ENCODE measurements at regions not wholly inside any gene's neighbourhood (a gene's known extent, or its start where the extent isn't known, plus 50 kb on each side); places are given as distances from the start of the nearest gene placed in this dataset.
"Not testable (repeated sequence)": the region's sequence is repeated elsewhere in the genome, so short reads cannot be mapped to it uniquely, and the experiment has no call there.

DNA sequence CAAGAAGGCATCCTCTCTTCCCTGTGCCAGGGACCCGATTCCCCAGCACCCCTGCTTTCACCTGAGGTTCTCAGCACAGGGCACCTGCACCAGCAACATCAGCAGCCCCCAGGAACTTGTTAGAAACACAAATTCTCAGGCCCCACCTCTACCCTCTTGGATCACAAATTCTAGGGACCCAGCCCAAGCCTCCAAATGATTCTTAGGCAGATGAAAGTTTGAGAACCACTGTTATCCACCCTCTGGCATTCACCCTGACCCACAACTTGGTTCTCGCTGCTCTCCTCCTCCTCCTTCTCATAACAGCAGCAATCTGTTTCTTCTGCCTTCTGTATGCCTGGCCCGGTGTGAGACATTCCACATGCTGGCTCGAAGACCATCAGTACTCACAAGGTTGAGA, 60.3 kb upstream of the HIVEP3 start:
- no peak for DNase-seq

DNA sequence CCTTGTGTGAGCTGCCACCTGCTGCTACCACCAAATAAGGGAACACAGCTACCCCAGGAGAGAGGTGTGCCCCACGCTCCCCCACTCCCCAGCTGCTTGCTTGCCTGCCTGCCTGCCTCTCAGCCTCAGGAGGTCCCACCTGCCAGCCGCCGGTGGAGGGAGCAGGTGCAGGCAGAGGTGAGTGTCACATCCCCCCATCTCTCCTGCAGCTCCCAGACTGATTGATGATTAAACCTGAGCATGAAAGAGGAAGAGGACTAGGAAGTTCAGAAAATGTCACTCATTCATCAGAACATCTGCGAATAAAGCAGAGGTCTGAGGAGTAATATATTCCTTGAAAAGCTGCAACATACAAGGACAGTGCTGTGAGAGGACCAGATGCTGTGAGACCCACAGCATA, 58.6 kb upstream of the HIVEP3 start:
- no peak for DNase-seq

DNA sequence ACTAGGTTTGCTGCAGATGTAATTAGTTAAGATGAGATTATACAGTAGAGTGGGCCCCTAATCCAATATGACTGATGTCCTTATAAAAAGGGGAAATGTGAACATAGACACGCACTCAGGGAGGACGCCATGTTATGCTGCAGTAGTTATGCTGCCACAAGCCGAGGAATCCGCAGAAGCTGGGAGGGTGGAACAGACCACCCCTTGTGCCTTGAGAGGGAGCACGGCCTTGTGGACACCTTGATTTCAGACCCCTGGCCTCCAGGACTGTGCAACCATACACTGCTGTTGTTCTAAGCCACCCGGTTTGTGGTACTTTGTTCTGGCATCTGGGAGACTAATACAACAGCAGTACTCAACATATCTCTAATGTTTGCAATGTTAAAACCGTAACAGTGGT, 57.9 kb upstream of the HIVEP3 start:
- DNase-seq, result no peak

DNA sequence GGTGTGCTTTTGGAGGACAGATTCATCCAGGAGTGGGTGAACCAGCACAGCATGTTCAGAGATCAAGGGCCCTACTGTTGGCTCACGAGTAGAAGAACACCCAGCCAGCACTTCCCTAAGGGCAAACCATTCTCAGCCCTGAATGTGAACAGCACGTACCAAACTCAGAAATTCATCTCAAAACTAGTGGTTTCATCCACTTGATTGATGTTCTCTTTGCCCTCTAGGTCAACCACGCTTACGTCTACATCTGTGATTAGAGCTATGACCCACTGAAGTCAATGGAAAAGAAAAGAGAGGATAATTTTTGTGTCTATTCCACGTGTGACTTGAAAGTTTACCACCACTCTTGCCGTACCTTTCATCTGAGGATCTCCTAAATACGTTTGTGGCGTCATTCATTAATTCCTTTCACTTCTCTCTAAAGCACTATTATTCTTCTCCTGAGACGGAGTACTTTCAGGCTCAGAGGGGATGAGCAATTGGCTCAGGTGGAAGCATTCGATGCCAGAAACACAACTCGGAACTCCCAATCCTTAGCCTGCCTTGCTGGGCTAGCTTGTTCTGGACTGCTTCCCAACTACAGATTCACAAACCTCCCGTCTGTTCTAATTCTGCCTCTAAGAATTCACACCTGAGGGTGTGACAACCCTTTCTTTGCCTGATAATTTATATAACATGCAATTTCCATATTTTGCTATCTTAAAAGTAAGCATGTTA, 57.3 kb upstream of the HIVEP3 start:
- DNase-seq, result no peak

DNA sequence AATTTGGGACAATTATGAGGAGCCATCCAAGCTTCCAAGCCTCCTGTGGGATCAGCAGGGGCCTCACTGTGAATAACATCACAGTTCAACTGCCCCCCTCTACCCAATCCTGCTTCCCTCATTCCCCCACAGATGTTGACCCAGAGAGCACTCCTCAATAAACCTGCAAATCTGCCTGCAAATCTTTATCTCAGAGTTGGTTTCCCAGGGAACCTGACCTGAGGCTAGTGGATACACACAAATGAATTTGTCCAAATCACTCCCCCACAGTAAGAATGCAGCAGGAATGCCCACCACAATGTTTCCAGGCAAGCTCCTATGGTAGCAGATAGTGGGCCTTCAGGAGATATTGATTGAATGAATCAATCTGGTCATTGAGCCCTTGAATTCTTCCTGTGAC, 56.4 kb upstream of the HIVEP3 start:
- DNase-seq, result no peak

DNA sequence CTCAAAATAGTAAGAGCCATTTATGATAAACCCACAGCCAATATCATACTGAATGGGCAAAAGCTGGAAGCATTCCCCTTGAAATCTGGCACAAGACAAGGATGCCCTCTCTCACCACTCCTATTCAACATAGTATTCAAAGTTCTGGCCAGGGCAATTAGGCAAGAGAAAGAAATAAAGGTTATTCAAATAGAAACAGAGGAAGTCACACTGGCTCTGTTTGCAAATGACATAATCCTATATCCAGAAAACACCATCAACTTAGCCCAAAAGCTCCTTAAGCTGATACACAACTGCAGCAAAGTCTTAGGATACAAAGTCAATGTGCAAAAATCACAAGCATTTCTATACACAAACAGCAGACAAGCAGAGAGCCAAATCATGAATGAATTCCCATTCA, 49.8 kb upstream of the HIVEP3 start:
- not testable (repeated sequence) for DNase-seq
